Cardiac muscle cell (in vitro differentiated cells and primary cell): ENCODE measurements at regions not wholly inside any gene's neighbourhood (a gene's known extent, or its start where the extent isn't known, plus 50 kb on each side); places are given as distances from the start of the nearest gene placed in this dataset.
A peak's percentile ranks its signal among the peaks of the same experiment; 100 is the strongest.

Experiments
- DNase-seq, 2 donors: peaks; one replicate each; pipeline versions ENCODE4 v3.0.0 to v3.0.0-alpha.2; 2010 to 2017; ENCODE audit warnings: low read depth in 1 of 2, low spot score in 1 of 2
- H3K27ac ChIP-seq: fragments of 200-600 bp; sonication (generic); 2 replicates; pipeline ENCODE4 v1.5.1; 2016
- H3K27me3 ChIP-seq: fragments of 200-600 bp; sonication (generic); 2 replicates; pipeline ENCODE4 v1.6.0; 2016; ENCODE audit warnings: control low read depth
- H3K36me3 ChIP-seq: fragments of 200-600 bp; sonication (generic); 2 replicates; pipeline ENCODE4 v1.5.1; 2016; ENCODE audit warnings: control low read depth
- H3K4me1 ChIP-seq: fragments of 200-600 bp; sonication (generic); 2 replicates; pipeline ENCODE4 v1.8.1; 2017; ENCODE audit warnings: low read depth, mild to moderate bottlenecking, mixed run types
- H3K4me3 ChIP-seq: fragments of 200-600 bp; sonication (generic); 2 replicates; pipeline ENCODE4 v1.5.1; 2016; ENCODE audit warnings: mild to moderate bottlenecking
- H3K9me3 ChIP-seq: fragments of 200-600 bp; sonication (generic); 2 replicates; pipeline ENCODE4 v1.5.1; 2017; ENCODE audit warnings: low read depth, mild to moderate bottlenecking, control low read depth
- CTCF ChIP-seq: IDR thresholded peaks from 2 replicates; pipeline ENCODE4 v1.5.1; 2012; ENCODE audit warnings: low read depth, mild to moderate bottlenecking, low read length

- Histone ChIP-seq H3K27me3 (no peaks in the 10 kb centered on the region), H3K27ac (no peak overlapping the region), H3K36me3 (no peaks in the 10 kb centered on the region), H3K4me1 (peaks cover 15% of the 10 kb centered on the region), H3K9me3 (no peaks in the 10 kb centered on the region), H3K4me3 (no peak overlapping the region)
- TF ChIP-seq CTCF: no peak
- peak in 1 of 2 donors; percentile 18 for DNase-seq
Measured at GRCh38 chr2:175441181-175441761, 259.8 kb upstream of the ATP5MC3 start.

- Histone ChIP-seq H3K36me3 (no peaks in the 10 kb centered on the region), H3K9me3 (no peaks in the 10 kb centered on the region), H3K4me1 (peaks cover 15% of the 10 kb centered on the region), H3K27me3 (no peaks in the 10 kb centered on the region), H3K4me3 (no peak overlapping the region), H3K27ac (no peak overlapping the region)
- DNase-seq: no peak
- TF ChIP-seq CTCF: no peak
Measured at GRCh38 chr2:175439416-175439815, 257.9 kb upstream of the ATP5MC3 start.

GRCh38 chr2:175437167-175437566 lies 255.7 kb upstream of the ATP5MC3 start:
- Histone ChIP-seq H3K27ac (no peak overlapping the region), H3K4me3 (no peak overlapping the region), H3K36me3 (no peaks in the 10 kb centered on the region), H3K9me3 (no peaks in the 10 kb centered on the region), H3K4me1 (peaks cover 14% of the 10 kb centered on the region), H3K27me3 (no peaks in the 10 kb centered on the region)
- no peak for DNase-seq
- no peak for TF ChIP-seq CTCF

- Histone ChIP-seq H3K36me3 (no peaks in the 10 kb centered on the region), H3K27ac (no peak overlapping the region), H3K4me3 (no peak overlapping the region), H3K9me3 (no peaks in the 10 kb centered on the region), H3K4me1 (peaks cover 4% of the 10 kb centered on the region), H3K27me3 (no peaks in the 10 kb centered on the region)
- no peak for TF ChIP-seq CTCF
- no peak for DNase-seq
Measured at GRCh38 chr2:175436076-175436475, 254.6 kb upstream of the ATP5MC3 start.

GRCh38 chr2:175435012-175435411 lies 253.5 kb upstream of the ATP5MC3 start:
- DNase-seq: no peak
- no peak overlapping the region for H3K4me3 ChIP-seq
- no peaks in the 10 kb centered on the region for H3K27me3 ChIP-seq
- no peaks in the 10 kb centered on the region for H3K9me3 ChIP-seq
- TF ChIP-seq CTCF: no peak
- H3K27ac ChIP-seq: no peak overlapping the region
- no peaks in the 10 kb centered on the region for H3K4me1 ChIP-seq
- no peaks in the 10 kb centered on the region for H3K36me3 ChIP-seq

- no peak for DNase-seq
- TF ChIP-seq CTCF: no peak
- Histone ChIP-seq H3K36me3 (no peaks in the 10 kb centered on the region), H3K4me3 (no peak overlapping the region), H3K27ac (no peak overlapping the region), H3K9me3 (no peaks in the 10 kb centered on the region), H3K4me1 (no peaks in the 10 kb centered on the region), H3K27me3 (no peaks in the 10 kb centered on the region)
Measured at GRCh38 chr2:175432793-175433192, 251.3 kb upstream of the ATP5MC3 start.
